GM12878 (cell line): ENCODE measurements at regions not wholly inside any gene's neighbourhood (a gene's known extent, or its start where the extent isn't known, plus 50 kb on each side); places are given as distances from the start of the nearest gene placed in this dataset.

ENCODE experiments used
- ATAC-seq: fragments of 200-7000 bp; cut with Tn5 transposase; 3 replicates; pipeline ENCODE4 v1.9.1; 2020; ENCODE audit warnings: mild to moderate bottlenecking, moderate library complexity
- BruUV-seq: library from RNA; stranded (reverse); fragments of 400-500 nt; replicated peaks from 2 replicates; lab custom pipeline; 2021; lab: Mats Ljungman, UMichigan
- CTCF ChIA-PET: fragments of 300-600 bp; sonication (Branson Sonifier 250); formaldehyde crosslinking; extraction: SDS; loops from one replicate; lab custom pipeline; 2021; ENCODE audit warnings: inconsistent platforms; lab: Yijun Ruan, JAX
- POLR2A ChIA-PET: fragments of 350-600 bp; formaldehyde crosslinking; extraction: SDS; loops from one replicate; lab custom pipeline; 2021; ENCODE audit warnings: inconsistent platforms; lab: Charles Lee
- RAD21 ChIA-PET: fragments of 300-600 bp; sonication (Branson Sonifier 250); formaldehyde crosslinking; loops from one replicate; lab custom pipeline; 2023; ENCODE audit warnings: antibody characterized with exemption; ENCODE audit not compliant: unreplicated experiment; lab: Charles Lee
- SMC1A ChIA-PET: fragments of 300-600 bp; sonication (Branson Sonifier 250); formaldehyde crosslinking; loops from one replicate; lab custom pipeline; 2023; ENCODE audit not compliant: unreplicated experiment, uncharacterized antibody; lab: Charles Lee
- DNase-seq: peaks from one replicate; pipeline ENCODE4 v3.0.0-alpha.2; 2011; ENCODE audit warnings: low read depth, low spot score
- FAIRE-seq: peaks from 3 replicates; lab custom pipeline; 2011; peaks lifted over from hg19 to GRCh38; lab: Jason Lieb, UNC
- H2AFZ ChIP-seq: 2 replicates; pipeline ENCODE4 v1.6.0; 2011; ENCODE audit warnings: low read depth, low read length, control low read depth; ENCODE audit not compliant: control insufficient read depth
- H3K27ac ChIP-seq: 2 replicates; pipeline ENCODE4 v1.5.1; 2011; ENCODE audit warnings: control low read depth; ENCODE audit not compliant: control insufficient read depth, insufficient read depth
- H3K27me3 ChIP-seq, 2 experiments: replicated peaks in 1 of 2; 2 replicates each; pipeline versions ENCODE4 v1.6.0 to v1.6.1; 2011; ENCODE audit warnings: low read length in 1 of 2; ENCODE audit not compliant: control insufficient read depth in 2 of 2, insufficient read depth in 2 of 2
- H3K36me3 ChIP-seq, 2 experiments: 2 replicates each; pipeline ENCODE4 v1.5.1; 2011; ENCODE audit warnings: low read length in 1 of 2; ENCODE audit not compliant: control insufficient read depth in 2 of 2, insufficient read depth in 2 of 2
- H3K4me1 ChIP-seq: 2 replicates; pipeline ENCODE4 v1.6.1; 2011; ENCODE audit warnings: mild to moderate bottlenecking, low read length, moderate library complexity, mixed read lengths; ENCODE audit not compliant: control insufficient read depth, insufficient read depth
- H3K4me2 ChIP-seq: 2 replicates; pipeline ENCODE4 v1.6.0; 2011; ENCODE audit warnings: control low read depth; ENCODE audit not compliant: control insufficient read depth, insufficient read depth
- H3K4me3 ChIP-seq: fragments of 200-600 bp; sonication (generic); 2 replicates; pipeline ENCODE4 v1.5.1; 2016
- H3K79me2 ChIP-seq: 2 replicates; pipeline ENCODE4 v1.6.0; 2011; ENCODE audit warnings: low read length; ENCODE audit not compliant: control insufficient read depth, insufficient read depth
- H3K9ac ChIP-seq: 2 replicates; pipeline ENCODE4 v1.8.0; 2011; ENCODE audit warnings: low read length, control low read depth, mixed read lengths; ENCODE audit not compliant: control insufficient read depth, insufficient read depth
- H3K9me3 ChIP-seq: replicated peaks from 3 replicates; pipeline ENCODE4 v1.5.1; 2011; ENCODE audit warnings: mild to moderate bottlenecking, low read length; ENCODE audit not compliant: control insufficient read depth, insufficient read depth
- H4K20me1 ChIP-seq: 2 replicates; pipeline ENCODE4 v1.6.0; 2011; ENCODE audit not compliant: control insufficient read depth, insufficient read depth
- BMI1 ChIP-seq: fragments of 450-650 bp; IDR thresholded peaks from 2 replicates; pipeline ENCODE4 v1.6.1; 2016; ENCODE audit warnings: mild to moderate bottlenecking, moderate library complexity, borderline replicate concordance
- CBFB ChIP-seq: IDR thresholded peaks from 2 replicates; pipeline ENCODE4 v1.6.1; 2016; ENCODE audit warnings: antibody characterized with exemption, low read depth
- CBX5 ChIP-seq: sonication (generic); IDR thresholded peaks from 2 replicates; pipeline ENCODE4 v1.6.1; 2016; ENCODE audit warnings: low read depth, moderate library complexity, mild to moderate bottlenecking, inconsistent platforms
- CREM ChIP-seq: IDR thresholded peaks from 2 replicates; pipeline ENCODE4 v1.6.1; 2014; ENCODE audit warnings: antibody characterized with exemption, low read depth
- HDGF ChIP-seq: fragments of 450-650 bp; IDR thresholded peaks from 2 replicates; pipeline ENCODE4 v1.6.1; 2016; ENCODE audit warnings: antibody characterized with exemption
- IKZF1 ChIP-seq: fragments of 450-650 bp; conservative IDR thresholded peaks from 2 replicates; pipeline ENCODE4 v1.6.1; 2017; ENCODE audit warnings: antibody characterized with exemption, mild to moderate bottlenecking
- MEF2A ChIP-seq: IDR thresholded peaks from 2 replicates; pipeline ENCODE4 v1.6.1; 2011; ENCODE audit warnings: low read depth, mild to moderate bottlenecking, low read length, moderate library complexity; ENCODE audit not compliant: insufficient read depth
- NFYA ChIP-seq: IDR thresholded peaks from 2 replicates; pipeline ENCODE4 v1.6.1; 2011; ENCODE audit warnings: low read depth, mild to moderate bottlenecking, low read length, improper control_type of control experiment, borderline replicate concordance
- RAD51 ChIP-seq: fragments of 450-650 bp; IDR thresholded peaks from 2 replicates; pipeline ENCODE4 v1.6.1; 2016; ENCODE audit warnings: moderate library complexity, mild to moderate bottlenecking, inconsistent platforms
- SMARCA5 ChIP-seq: fragments of 450-650 bp; IDR thresholded peaks from 2 replicates; pipeline ENCODE4 v1.6.1; 2017; ENCODE audit warnings: mild to moderate bottlenecking
- TAF1 ChIP-seq: IDR thresholded peaks from 2 replicates; pipeline ENCODE4 v1.6.1; 2011; ENCODE audit warnings: mild to moderate bottlenecking, low read depth, low read length, borderline replicate concordance
- TCF7 ChIP-seq: IDR thresholded peaks from 2 replicates; pipeline ENCODE4 v1.6.1; 2014; ENCODE audit warnings: antibody characterized with exemption, borderline replicate concordance
- ZNF384 ChIP-seq: IDR thresholded peaks from 2 replicates; pipeline ENCODE4 v1.6.1; 2012; ENCODE audit warnings: low read depth, mild to moderate bottlenecking, low read length, improper control_type of control experiment, borderline replicate concordance
- whole genome bisulfite sequencing: methylation state at CpG from one replicate; pipeline ENCODE4 v1.1.6; 2016; ENCODE audit warnings: low lambda C conversion rate; ENCODE audit not compliant: insufficient replicate concordance, insufficient coverage; ENCODE audit errors: missing lambda C conversion rate; 5-methylcytosine and 5-hydroxymethylcytosine counted together
- in situ Hi-C: fragments of 300-500 bp; cut with MboI; formaldehyde crosslinking; loops from 9 replicates; pipeline ENCODE4 v1.14.3; 2018; ENCODE audit warnings: mixed read lengths
- intact Hi-C: fragments of 100-400 bp; cut with micrococcal nuclease; formaldehyde crosslinking; loops from one replicate; pipeline ENCODE4 v1.14.2; 2022; ENCODE audit not compliant: unreplicated experiment
- TF ChIP-seq, protein P1 (sequence below): IDR thresholded peaks from 2 replicates; pipeline ENCODE4 v1.6.1; 2012; ENCODE audit warnings: low read depth, low read length, improper control_type of control experiment
- TF ChIP-seq, protein P2 (sequence below), 3 experiments: IDR thresholded peaks in 2 of 3; conservative IDR thresholded peaks in 1 of 3; 2 replicates each; pipeline ENCODE4 v1.5.1; 2011; ENCODE audit warnings: low read depth in 3 of 3, low read length in 3 of 3, mild to moderate bottlenecking in 3 of 3, control low read depth in 2 of 3, moderate library complexity in 2 of 3, inconsistent platforms in 1 of 3, mixed read lengths in 1 of 3; ENCODE audit not compliant: control insufficient read depth in 2 of 3, insufficient read depth in 1 of 3; ENCODE audit errors: extremely low read depth in 1 of 3
- TF ChIP-seq, protein P3 (sequence below): IDR thresholded peaks from 2 replicates; pipeline ENCODE4 v1.6.1; 2011; ENCODE audit warnings: borderline replicate concordance, low read depth, mild to moderate bottlenecking, moderate library complexity, low read length; ENCODE audit not compliant: insufficient read depth, poor library complexity, severe bottlenecking

DNA sequence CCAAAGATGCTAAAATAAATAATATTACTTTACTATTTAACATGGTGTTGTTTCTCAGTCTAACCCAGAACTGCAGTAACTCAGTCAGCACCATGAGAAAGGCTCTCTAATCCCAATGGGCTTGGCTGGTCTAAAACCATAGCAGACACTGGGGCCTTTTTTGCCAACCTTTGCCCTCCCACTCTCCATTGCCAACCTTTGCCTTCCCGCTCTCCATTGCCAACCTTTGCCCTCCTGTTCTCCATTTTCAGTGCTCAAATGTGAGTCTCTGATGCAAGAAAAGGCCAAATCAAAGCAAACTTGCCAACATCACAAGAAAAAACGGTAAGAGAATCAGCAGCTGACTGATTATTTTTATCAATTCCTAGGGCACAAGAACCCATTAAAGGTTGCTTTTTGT, 1681.2 kb downstream of the SLITRK5 start:
- Histone ChIP-seq H3K4me3 (no peak overlapping the region), H3K79me2 (no peaks in the 10 kb centered on the region), H4K20me1 (no peaks in the 10 kb centered on the region), H3K36me3 (no peaks in the 10 kb centered on the region), H3K27ac (no peak overlapping the region), H3K9ac (no peak overlapping the region), H3K27me3 (no peaks in the 10 kb centered on the region), H3K9me3 (no peaks in the 10 kb centered on the region), H3K4me1 (no peaks in the 10 kb centered on the region), H3K4me2 (no peak overlapping the region), H2AFZ (no peak overlapping the region)
- RAD21 ChIA-PET: no interaction called here
- no peak for DNase-seq
- no peak for FAIRE-seq
- POLR2A ChIA-PET: interaction anchor here (0.7 kb wide), 1 partner anchor 16 kb away, joined by 3 read pairs; no protein-coding TSS in a partner anchor
- 0% methylated on average over 2 of the region's 2 CpGs for WGBS
- in situ Hi-C loops (no loop called here), intact Hi-C loops (no loop called here)
- SMC1A ChIA-PET: no interaction called here
- ATAC-seq: no peak
- BruUV-seq: no TSS peak
- CTCF ChIA-PET: interaction anchor here (0.6 kb wide), 1 partner anchor 63 kb away, joined by 3 read pairs; no protein-coding TSS in a partner anchor
- TF ChIP-seq NFYA (no peak), TAF1 (no peak), CREM (no peak), IKZF1 (no peak), ZNF384 (no peak)
- TF ChIP-seq, protein P1, sequence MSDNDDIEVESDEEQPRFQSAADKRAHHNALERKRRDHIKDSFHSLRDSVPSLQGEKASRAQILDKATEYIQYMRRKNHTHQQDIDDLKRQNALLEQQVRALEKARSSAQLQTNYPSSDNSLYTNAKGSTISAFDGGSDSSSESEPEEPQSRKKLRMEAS: no peak

DNA sequence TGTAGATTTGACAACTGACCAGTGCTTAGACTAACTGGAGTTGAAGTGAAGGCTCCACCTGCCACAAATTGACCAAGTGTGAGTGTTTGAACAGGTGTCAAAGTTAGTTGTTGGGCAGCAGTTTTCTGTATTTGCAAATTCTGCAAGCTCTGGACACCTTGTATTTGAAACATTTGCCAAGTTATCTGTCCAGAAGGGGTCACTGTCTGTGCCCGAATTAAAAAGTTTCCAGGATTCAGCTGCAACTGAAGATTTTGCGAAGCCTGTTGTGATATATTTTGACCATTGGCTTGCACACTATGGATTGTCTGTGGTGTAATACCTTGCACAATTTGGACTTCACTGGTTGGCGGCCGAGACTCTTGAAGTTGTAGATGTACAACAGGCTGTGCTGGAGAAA, 1690.7 kb downstream of the SLITRK5 start:
- H3K27ac ChIP-seq: no peak overlapping the region
- ChIA-PET CTCF (interaction anchor here (1.0 kb wide), 1 partner anchor 60 kb away, joined by 3 read pairs; no protein-coding TSS in a partner anchor), POLR2A (no interaction called here), RAD21 (interaction anchor here (0.6 kb wide), 1 partner anchor 1232 kb away, joined by 3 read pairs; no protein-coding TSS in a partner anchor), SMC1A (interaction anchor here (1.5 kb wide), 1 partner anchor 23 kb away, joined by 3 read pairs; no protein-coding TSS in a partner anchor)
- no peaks in the 10 kb centered on the region for H3K9me3 ChIP-seq
- no peaks in the 10 kb centered on the region for H3K36me3 ChIP-seq
- H3K4me2 ChIP-seq: no peak overlapping the region
- in situ Hi-C loops (no loop called here), intact Hi-C loops (loop anchor here (10.0 kb wide), 2 partner anchors 333 to 563 kb away; no protein-coding TSS in a partner anchor)
- no peak for ATAC-seq
- no peak for FAIRE-seq
- H3K4me1 ChIP-seq: no peaks in the 10 kb centered on the region
- no peaks in the 10 kb centered on the region for H3K79me2 ChIP-seq
- 33% methylated on average over 4 of the region's 4 CpGs for WGBS
- no peaks in the 10 kb centered on the region for H4K20me1 ChIP-seq
- no peak overlapping the region for H3K9ac ChIP-seq
- no TSS peak for BruUV-seq
- no peak for DNase-seq
- H3K4me3 ChIP-seq: no peak overlapping the region
- no peaks in the 10 kb centered on the region for H3K27me3 ChIP-seq
- no peak overlapping the region for H2AFZ ChIP-seq
- TF ChIP-seq SMARCA5: no peak
- TF ChIP-seq TCF7: no peak
- TF ChIP-seq BMI1: no peak
- no peak for TF ChIP-seq HDGF
- TF ChIP-seq, protein P2, sequence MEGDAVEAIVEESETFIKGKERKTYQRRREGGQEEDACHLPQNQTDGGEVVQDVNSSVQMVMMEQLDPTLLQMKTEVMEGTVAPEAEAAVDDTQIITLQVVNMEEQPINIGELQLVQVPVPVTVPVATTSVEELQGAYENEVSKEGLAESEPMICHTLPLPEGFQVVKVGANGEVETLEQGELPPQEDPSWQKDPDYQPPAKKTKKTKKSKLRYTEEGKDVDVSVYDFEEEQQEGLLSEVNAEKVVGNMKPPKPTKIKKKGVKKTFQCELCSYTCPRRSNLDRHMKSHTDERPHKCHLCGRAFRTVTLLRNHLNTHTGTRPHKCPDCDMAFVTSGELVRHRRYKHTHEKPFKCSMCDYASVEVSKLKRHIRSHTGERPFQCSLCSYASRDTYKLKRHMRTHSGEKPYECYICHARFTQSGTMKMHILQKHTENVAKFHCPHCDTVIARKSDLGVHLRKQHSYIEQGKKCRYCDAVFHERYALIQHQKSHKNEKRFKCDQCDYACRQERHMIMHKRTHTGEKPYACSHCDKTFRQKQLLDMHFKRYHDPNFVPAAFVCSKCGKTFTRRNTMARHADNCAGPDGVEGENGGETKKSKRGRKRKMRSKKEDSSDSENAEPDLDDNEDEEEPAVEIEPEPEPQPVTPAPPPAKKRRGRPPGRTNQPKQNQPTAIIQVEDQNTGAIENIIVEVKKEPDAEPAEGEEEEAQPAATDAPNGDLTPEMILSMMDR (IDR thresholded peaks at IDR 0.05 in 2 of 3, conservative IDR thresholded peaks at IDR 0.05 in 1 of 3; ENCODE audit: control insufficient read depth in 2 of 3, extremely low read depth in 1 of 3, insufficient read depth in 1 of 3, low read depth in 3 of 3, low read length in 3 of 3): no peak; a peak in 1 of 6 replicates
- TF ChIP-seq CBX5: no peak
- TF ChIP-seq, protein P3, sequence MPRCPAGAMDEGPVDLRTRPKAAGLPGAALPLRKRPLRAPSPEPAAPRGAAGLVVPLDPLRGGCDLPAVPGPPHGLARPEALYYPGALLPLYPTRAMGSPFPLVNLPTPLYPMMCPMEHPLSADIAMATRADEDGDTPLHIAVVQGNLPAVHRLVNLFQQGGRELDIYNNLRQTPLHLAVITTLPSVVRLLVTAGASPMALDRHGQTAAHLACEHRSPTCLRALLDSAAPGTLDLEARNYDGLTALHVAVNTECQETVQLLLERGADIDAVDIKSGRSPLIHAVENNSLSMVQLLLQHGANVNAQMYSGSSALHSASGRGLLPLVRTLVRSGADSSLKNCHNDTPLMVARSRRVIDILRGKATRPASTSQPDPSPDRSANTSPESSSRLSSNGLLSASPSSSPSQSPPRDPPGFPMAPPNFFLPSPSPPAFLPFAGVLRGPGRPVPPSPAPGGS: no peak
- no peak for TF ChIP-seq RAD51
- TF ChIP-seq CBFB: no peak
- no peak for TF ChIP-seq MEF2A
